Gastrocnemius medialis (tissue), 4 donors: ENCODE measurements at regions not wholly inside any gene's neighbourhood (a gene's known extent, or its start where the extent isn't known, plus 50 kb on each side); places are given as distances from the start of the nearest gene placed in this dataset.

Experiments
- CTCF ChIP-seq, 5 experiments: fragments of 450-650 bp in 3 of 5; fragments of 200-600 bp in 2 of 5; sonication (generic) in 2 of 5; IDR thresholded peaks in 4 of 5; conservative IDR thresholded peaks in 1 of 5; 1 replicate in 4 of 5; 2 replicates in 1 of 5; pipeline ENCODE4 v1.5.1; 2016 to 2019; ENCODE audit warnings: antibody characterized with exemption in 5 of 5, mild to moderate bottlenecking in 3 of 5, moderate library complexity in 3 of 5
- POLR2A ChIP-seq, 2 donors: fragments of 450-650 bp; IDR thresholded peaks; one replicate each; pipeline ENCODE4 v1.6.1; 2017; ENCODE audit warnings: antibody characterized with exemption in 2 of 2, mild to moderate bottlenecking in 2 of 2, moderate library complexity in 2 of 2

- TF ChIP-seq POLR2A (IDR thresholded peaks at IDR 0.05) (no peak), CTCF (IDR thresholded peaks at IDR 0.05 in 4 of 5, conservative IDR thresholded peaks at IDR 0.05 in 1 of 5) (no peak)
These were observed 457.3 kb downstream of the FLRT2 start for GRCh38 chr14:85987292-85987691.
